Tibial artery (tissue), 4 donors: ENCODE measurements at regions not wholly inside any gene's neighbourhood (a gene's known extent, or its start where the extent isn't known, plus 50 kb on each side); places are given as distances from the start of the nearest gene placed in this dataset.
"Not testable (repeated sequence)": the region's sequence is repeated elsewhere in the genome, so short reads cannot be mapped to it uniquely, and the experiment has no call there.

Experiments used
- DNase-seq, 2 donors: peaks; one replicate each; pipeline ENCODE4 v3.0.0-alpha.2; 2019
- H3K27ac ChIP-seq, 2 donors: fragments of 200-600 bp; sonication (generic) in 1 of 2; 1 replicate in 1 of 2; 2 replicates in 1 of 2; pipeline ENCODE4 v1.5.1; 2018 to 2019; ENCODE audit warnings: mild to moderate bottlenecking in 1 of 2
- H3K27me3 ChIP-seq, 2 donors: fragments of 200-600 bp; sonication (generic) in 1 of 2; one replicate each; pipeline versions ENCODE4 v1.5.1 to v1.6.0; 2016 to 2019
- H3K36me3 ChIP-seq, 3 donors: fragments of 200-600 bp; sonication (generic) in 2 of 3; one replicate each; pipeline ENCODE4 v1.5.1; 2016 to 2019; ENCODE audit warnings: mild to moderate bottlenecking in 2 of 3
- H3K4me1 ChIP-seq, 4 donors: fragments of 200-600 bp; sonication (generic) in 2 of 4; 1 replicate in 3 of 4; 2 replicates in 1 of 4; pipeline ENCODE4 v1.5.1; 2016 to 2019
- H3K4me3 ChIP-seq, 2 donors: fragments of 200-600 bp; sonication (generic) in 1 of 2; 1 replicate in 1 of 2; 2 replicates in 1 of 2; pipeline ENCODE4 v1.5.1; 2018 to 2019; ENCODE audit warnings: mild to moderate bottlenecking in 2 of 2
- H3K9me3 ChIP-seq, 3 donors: fragments of 200-600 bp; sonication (generic) in 1 of 3; one replicate each; pipeline ENCODE4 v1.5.1; 2016 to 2019
- intact Hi-C: fragments of 100-400 bp; cut with DNase I; formaldehyde crosslinking; loops from one replicate; pipeline ENCODE4 v1.15.0; 2023; ENCODE audit warnings: low total_unique reads
- TF ChIP-seq, protein P1 (sequence below), 2 experiments: fragments of 200-600 bp in 1 of 2; fragments of 450-650 bp in 1 of 2; IDR thresholded peaks; one replicate each; pipeline ENCODE4 v1.5.1; 2017 to 2019; ENCODE audit warnings: antibody characterized with exemption in 2 of 2, mild to moderate bottlenecking in 1 of 2, moderate library complexity in 1 of 2

- TF ChIP-seq, protein P1, sequence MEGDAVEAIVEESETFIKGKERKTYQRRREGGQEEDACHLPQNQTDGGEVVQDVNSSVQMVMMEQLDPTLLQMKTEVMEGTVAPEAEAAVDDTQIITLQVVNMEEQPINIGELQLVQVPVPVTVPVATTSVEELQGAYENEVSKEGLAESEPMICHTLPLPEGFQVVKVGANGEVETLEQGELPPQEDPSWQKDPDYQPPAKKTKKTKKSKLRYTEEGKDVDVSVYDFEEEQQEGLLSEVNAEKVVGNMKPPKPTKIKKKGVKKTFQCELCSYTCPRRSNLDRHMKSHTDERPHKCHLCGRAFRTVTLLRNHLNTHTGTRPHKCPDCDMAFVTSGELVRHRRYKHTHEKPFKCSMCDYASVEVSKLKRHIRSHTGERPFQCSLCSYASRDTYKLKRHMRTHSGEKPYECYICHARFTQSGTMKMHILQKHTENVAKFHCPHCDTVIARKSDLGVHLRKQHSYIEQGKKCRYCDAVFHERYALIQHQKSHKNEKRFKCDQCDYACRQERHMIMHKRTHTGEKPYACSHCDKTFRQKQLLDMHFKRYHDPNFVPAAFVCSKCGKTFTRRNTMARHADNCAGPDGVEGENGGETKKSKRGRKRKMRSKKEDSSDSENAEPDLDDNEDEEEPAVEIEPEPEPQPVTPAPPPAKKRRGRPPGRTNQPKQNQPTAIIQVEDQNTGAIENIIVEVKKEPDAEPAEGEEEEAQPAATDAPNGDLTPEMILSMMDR (IDR thresholded peaks at IDR 0.05) = no peak
- DNase-seq = no peak
- H3K27ac ChIP-seq = no peak overlapping the region
- peaks cover 0 to 8% (median 0%) of the 10 kb centered on the region in 3 donors for H3K9me3 ChIP-seq
- H3K4me3 ChIP-seq = no peak overlapping the region
- H3K36me3 ChIP-seq = no peaks in the 10 kb centered on the region
- H3K4me1 ChIP-seq = no peaks in the 10 kb centered on the region
- H3K27me3 ChIP-seq = no peaks in the 10 kb centered on the region
- intact Hi-C loops = loop anchor here (5.0 kb wide), 1 partner anchor 232 kb away; no protein-coding TSS in a partner anchor
Observed at GRCh38 chr18:57889841-57890240, 86.7 kb upstream of the ATP8B1 start.

DNA sequence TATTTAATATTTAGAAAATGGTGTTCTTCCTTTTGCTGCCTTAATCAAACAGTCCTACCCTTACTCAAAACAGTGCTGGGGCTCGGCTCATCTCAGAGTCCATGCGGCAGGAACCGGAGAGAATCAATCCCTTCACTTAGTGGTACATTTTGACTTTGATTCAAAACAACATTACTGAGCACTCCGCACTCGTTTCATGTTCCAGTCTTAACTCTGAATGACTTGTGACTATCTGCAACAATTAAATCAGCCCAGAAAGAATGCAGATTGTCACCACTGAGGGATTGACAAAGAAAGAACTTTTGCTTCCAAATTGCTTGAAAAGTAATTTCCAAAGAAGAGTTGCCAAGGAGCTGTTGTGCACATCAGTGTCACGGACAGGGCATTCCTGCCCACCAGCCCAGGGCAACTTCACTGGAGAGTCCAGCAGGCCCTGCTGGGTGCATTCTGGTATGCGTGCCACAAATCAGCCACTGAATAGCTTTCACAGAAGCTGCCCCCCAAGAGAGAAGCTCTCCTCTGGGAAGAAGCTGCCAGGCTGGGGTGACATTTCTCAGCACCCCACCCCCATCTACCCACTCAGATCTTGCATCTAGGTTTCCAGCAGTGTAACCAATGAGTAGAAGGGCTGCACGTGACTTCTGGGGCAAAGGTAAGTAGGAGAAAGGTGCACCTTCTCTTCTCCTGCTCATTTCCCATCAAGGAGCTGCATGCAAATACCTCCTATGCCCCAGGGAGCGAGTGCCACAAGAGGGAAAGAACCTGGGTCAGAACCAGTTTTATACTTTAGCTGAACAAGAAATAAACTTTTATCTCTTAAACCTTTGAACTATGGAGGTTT is 84.6 kb upstream of the ATP8B1 start:
- Histone ChIP-seq H3K27me3 (no peaks in the 10 kb centered on the region), H3K4me3 (no peak overlapping the region), H3K27ac (no peak overlapping the region), H3K9me3 (peaks cover 0 to 8% (median 0%) of the 10 kb centered on the region in 3 donors), H3K4me1 (no peaks in the 10 kb centered on the region), H3K36me3 (no peaks in the 10 kb centered on the region)
- intact Hi-C loops = no loop called here
- DNase-seq = no peak
- TF ChIP-seq, protein P1 (IDR thresholded peaks at IDR 0.05) = no peak

GRCh38 chr18:57885931-57886330 is 82.8 kb upstream of the ATP8B1 start:
- H3K27me3 ChIP-seq = no peaks in the 10 kb centered on the region
- no peaks in the 10 kb centered on the region for H3K36me3 ChIP-seq
- no peak overlapping the region for H3K4me3 ChIP-seq
- TF ChIP-seq, protein P1 (IDR thresholded peaks at IDR 0.05) = no peak
- no peak for DNase-seq
- H3K9me3 ChIP-seq = peaks cover 0 to 8% (median 0%) of the 10 kb centered on the region in 3 donors
- peaks cover 0 to 4% (median 0%) of the 10 kb centered on the region in 4 donors for H3K4me1 ChIP-seq
- intact Hi-C loops = no loop called here
- H3K27ac ChIP-seq = no peak overlapping the region

GRCh38 chr18:57882465-57882864 is 79.3 kb upstream of the ATP8B1 start:
- intact Hi-C loops = no loop called here
- Histone ChIP-seq H3K4me1 (peaks cover 0 to 4% (median 0%) of the 10 kb centered on the region in 4 donors), H3K9me3 (no peaks in the 10 kb centered on the region), H3K27me3 (no peaks in the 10 kb centered on the region), H3K27ac (no peak overlapping the region), H3K4me3 (no peak overlapping the region), H3K36me3 (no peaks in the 10 kb centered on the region)
- DNase-seq = no peak
- TF ChIP-seq, protein P1 (IDR thresholded peaks at IDR 0.05) = no peak

- H3K4me1 ChIP-seq = peaks cover 0 to 4% (median 0%) of the 10 kb centered on the region in 4 donors
- intact Hi-C loops = no loop called here
- DNase-seq = peak; percentile 61 to 72
- H3K27ac ChIP-seq = no peak overlapping the region
- TF ChIP-seq, protein P1 (IDR thresholded peaks at IDR 0.05) = peak; percentile 79 to 85
- H3K9me3 ChIP-seq = no peaks in the 10 kb centered on the region
- no peaks in the 10 kb centered on the region for H3K36me3 ChIP-seq
- H3K4me3 ChIP-seq = no peak overlapping the region
- H3K27me3 ChIP-seq = no peaks in the 10 kb centered on the region
Observed at GRCh38 chr18:57881818-57882413, 78.8 kb upstream of the ATP8B1 start.

- H3K4me1 ChIP-seq, H3K9me3 ChIP-seq, H3K27me3 ChIP-seq, H3K4me3 ChIP-seq, H3K27ac ChIP-seq, H3K36me3 ChIP-seq, DNase-seq: not testable (repeated sequence)
- intact Hi-C loops = loop anchor here (5.0 kb wide), 1 partner anchor 247 kb away; no protein-coding TSS in a partner anchor
Observed at GRCh38 chr18:57879924-57880323, 76.8 kb upstream of the ATP8B1 start.
